IMR-90 (cell line): ENCODE measurements at regions not wholly inside any gene's neighbourhood (a gene's known extent, or its start where the extent isn't known, plus 50 kb on each side); places are given as distances from the start of the nearest gene placed in this dataset.

ENCODE experiments used
- ATAC-seq: fragments of 200-7000 bp; cut with Tn5 transposase; 2 replicates; pipeline ENCODE4 v1.9.1; 2020; ENCODE audit warnings: low read depth, mild to moderate bottlenecking, moderate library complexity
- BruUV-seq: library from RNA; stranded (reverse); fragments of 400-500 nt; replicated peaks from 2 replicates; lab custom pipeline; 2021; lab: Mats Ljungman, UMichigan
- CTCF ChIA-PET: fragments of 300-600 bp; formaldehyde crosslinking; extraction: SDS; loops from one replicate; lab custom pipeline; 2021; ENCODE audit warnings: antibody characterized with exemption; lab: Yijun Ruan, JAX
- POLR2A ChIA-PET: fragments of 300-600 bp; sonication (Branson Sonifier 250); formaldehyde crosslinking; loops from one replicate; lab custom pipeline; 2022; ENCODE audit warnings: antibody characterized with exemption; ENCODE audit not compliant: unreplicated experiment; lab: Charles Lee
- DNase-seq: peaks from one replicate; pipeline ENCODE4 v3.0.0; 2013
- H2AFZ ChIP-seq: replicated peaks from 2 replicates; pipeline ENCODE3; 2013; ENCODE audit warnings: low read length, mild to moderate bottlenecking; ENCODE audit not compliant: poor library complexity
- H2AK5ac ChIP-seq: 2 replicates; pipeline ENCODE4 v1.6.1; 2013; ENCODE audit warnings: low read depth, low read length, inconsistent platforms
- H2AK9ac ChIP-seq: replicated peaks from 2 replicates; pipeline ENCODE3; 2013; ENCODE audit warnings: mild to moderate bottlenecking, low read depth, low read length, moderate library complexity; ENCODE audit not compliant: poor library complexity
- H2BK120ac ChIP-seq: 2 replicates; pipeline ENCODE4 v1.6.1; 2013; ENCODE audit warnings: low read depth, low read length, inconsistent platforms
- H2BK15ac ChIP-seq: 3 replicates; pipeline ENCODE4 v1.6.1; 2013; ENCODE audit warnings: low read depth, low read length, inconsistent platforms
- H2BK20ac ChIP-seq: 2 replicates; pipeline ENCODE4 v1.6.1; 2013; ENCODE audit warnings: low read depth, mild to moderate bottlenecking, inconsistent platforms, low read length, moderate library complexity
- H2BK5ac ChIP-seq: 2 replicates; pipeline ENCODE4 v1.6.1; 2013; ENCODE audit warnings: mild to moderate bottlenecking, low read depth, low read length, inconsistent platforms; ENCODE audit not compliant: poor library complexity, severe bottlenecking
- H3K14ac ChIP-seq: replicated peaks from 2 replicates; pipeline ENCODE4 v1.6.1; 2013; ENCODE audit warnings: low read depth, low read length, inconsistent platforms
- H3K18ac ChIP-seq: 2 replicates; pipeline ENCODE4 v1.6.1; 2013; ENCODE audit warnings: low read depth, low read length, control low read depth
- H3K23ac ChIP-seq: 2 replicates; pipeline ENCODE4 v1.6.1; 2013; ENCODE audit warnings: low read depth, low read length, inconsistent platforms
- H3K27ac ChIP-seq: 2 replicates; pipeline ENCODE4 v1.5.1; 2013; ENCODE audit warnings: mild to moderate bottlenecking, control low read depth, low read length; ENCODE audit not compliant: insufficient read depth
- H3K27me3 ChIP-seq: 2 replicates; pipeline ENCODE4 v1.6.1; 2013; ENCODE audit warnings: low read length; ENCODE audit not compliant: control insufficient read depth, insufficient read depth
- H3K36me3 ChIP-seq: 2 replicates; pipeline ENCODE4 v1.6.1; 2013; ENCODE audit warnings: low read length, mixed read lengths; ENCODE audit not compliant: control insufficient read depth, insufficient read depth
- H3K4ac ChIP-seq: 2 replicates; pipeline ENCODE4 v1.6.1; 2013; ENCODE audit warnings: low read depth, low read length, inconsistent platforms
- H3K4me1 ChIP-seq: 2 replicates; pipeline ENCODE4 v1.6.1; 2013; ENCODE audit warnings: low read length, mixed read lengths; ENCODE audit not compliant: control insufficient read depth, insufficient read depth
- H3K4me2 ChIP-seq: 2 replicates; pipeline ENCODE4 v1.6.1; 2013; ENCODE audit warnings: low read depth, mild to moderate bottlenecking, control low read depth, low read length, moderate library complexity
- H3K4me3 ChIP-seq: 2 replicates; pipeline ENCODE4 v1.5.1; 2013; ENCODE audit warnings: low read depth, mild to moderate bottlenecking, control low read depth, low read length, moderate library complexity; ENCODE audit not compliant: insufficient read depth
- H3K56ac ChIP-seq: 2 replicates; pipeline ENCODE4 v1.6.1; 2013; ENCODE audit warnings: low read length, inconsistent platforms; ENCODE audit not compliant: insufficient read depth; ENCODE audit errors: extremely low read depth
- H3K79me1 ChIP-seq, 2 experiments: 2 replicates each; pipeline ENCODE4 v1.6.1; 2013; ENCODE audit warnings: low read length in 2 of 2, inconsistent platforms in 1 of 2, low read depth in 1 of 2
- H3K9ac ChIP-seq: 2 replicates; pipeline ENCODE4 v1.6.1; 2013; ENCODE audit warnings: low read depth, low read length, control low read depth
- H3K9me1 ChIP-seq: 2 replicates; pipeline ENCODE4 v1.6.1; 2013; ENCODE audit warnings: low read length, inconsistent platforms; ENCODE audit not compliant: insufficient read depth
- H3K9me3 ChIP-seq: 2 replicates; pipeline ENCODE4 v1.6.1; 2013; ENCODE audit warnings: low read length; ENCODE audit not compliant: control insufficient read depth, insufficient read depth
- H4K20me1 ChIP-seq: 2 replicates; pipeline ENCODE4 v1.6.1; 2013; ENCODE audit warnings: low read length, inconsistent platforms; ENCODE audit not compliant: insufficient read depth
- H4K5ac ChIP-seq: 2 replicates; pipeline ENCODE4 v1.6.1; 2013; ENCODE audit warnings: mild to moderate bottlenecking, low read depth, low read length, control low read depth
- H4K8ac ChIP-seq, 2 experiments: 2 replicates each; pipeline ENCODE4 v1.6.1; 2013; ENCODE audit warnings: low read depth in 2 of 2, low read length in 2 of 2, control low read depth in 1 of 2, inconsistent platforms in 1 of 2
- H4K91ac ChIP-seq: 2 replicates; pipeline ENCODE4 v1.6.1; 2013; ENCODE audit warnings: low read depth, low read length, inconsistent platforms; ENCODE audit not compliant: insufficient read depth
- BHLHE40 ChIP-seq: fragments of 150-350 bp; IDR thresholded peaks from 2 replicates; pipeline ENCODE4 v1.6.1; 2016; ENCODE audit warnings: mild to moderate bottlenecking, low read depth, low read length
- SMC3 ChIP-seq: fragments of 150-350 bp; IDR thresholded peaks from 2 replicates; pipeline ENCODE4 v1.6.1; 2016; ENCODE audit warnings: low read depth, mild to moderate bottlenecking, antibody characterized with exemption, low read length, moderate library complexity
- dilution Hi-C: fragments of 300-500 bp; cut with HindIII; formaldehyde crosslinking; loops from one replicate; pipeline ENCODE4 v1.14.3; 2018; ENCODE audit warnings: low sequenced_read_pairs; ENCODE audit not compliant: unreplicated experiment
- in situ Hi-C: fragments of 300-500 bp; cut with MboI; formaldehyde crosslinking; loops from 3 replicates; pipeline ENCODE4 v1.14.3; 2019; ENCODE audit warnings: low sequenced_read_pairs, inconsistent platforms, mixed read lengths
- intact Hi-C: fragments of 100-400 bp; cut with micrococcal nuclease; formaldehyde crosslinking; loops from 2 replicates; pipeline ENCODE4 v1.10.0; 2022

- intact Hi-C loops = no loop called here
These were observed 99.2 kb upstream of the ZRANB2 start for GRCh38 chr1:71179997-71180396.

More at GRCh38 chr1:71179997-71180396, 99.2 kb upstream of the ZRANB2 start:
- Histone ChIP-seq H3K4me2 (no peak overlapping the region), H3K79me1 (no peaks in the 10 kb centered on the region), H3K9ac (no peak overlapping the region), H2BK120ac (no peak overlapping the region), H3K56ac (no peak overlapping the region), H4K91ac (no peak overlapping the region), H2AFZ (no peak overlapping the region), H2AK5ac (no peak overlapping the region), H3K27ac (no peak overlapping the region), H3K4me1 (no peaks in the 10 kb centered on the region), H3K9me3 (no peaks in the 10 kb centered on the region; the same call in 1 of the 2 replicates), H4K5ac (no peak overlapping the region), H3K27me3 (no peaks in the 10 kb centered on the region), H2BK20ac (no peak overlapping the region), H2BK15ac (no peak overlapping the region), H3K4me3 (no peak overlapping the region), H2AK9ac (no peak overlapping the region), H4K8ac (no peak overlapping the region), H3K23ac (no peak overlapping the region), H4K20me1 (no peaks in the 10 kb centered on the region), H3K36me3 (no peaks in the 10 kb centered on the region), H3K18ac (no peak overlapping the region), H3K9me1 (no peaks in the 10 kb centered on the region), H3K14ac (no peak overlapping the region), H2BK5ac (no peak overlapping the region), H3K4ac (no peak overlapping the region)
- DNase-seq (no peak), ATAC-seq (no peak)
- ChIA-PET POLR2A (no interaction called here), CTCF (no interaction called here)
- dilution Hi-C loops (no loop called here), in situ Hi-C loops (no loop called here)
- BruUV-seq = no TSS peak
- TF ChIP-seq BHLHE40 = no peak
- no peak for TF ChIP-seq SMC3
